H9 (cell line): ENCODE measurements at regions not wholly inside any gene's neighbourhood (a gene's known extent, or its start where the extent isn't known, plus 50 kb on each side); places are given as distances from the start of the nearest gene placed in this dataset.

Experiments used
- DNase-seq: peaks from one replicate; pipeline ENCODE4 v3.0.0-alpha.2; 2017
- H2AFZ ChIP-seq: one replicate; pipeline ENCODE4 v1.6.1; 2013; ENCODE audit warnings: mild to moderate bottlenecking, low read length, control low read depth, moderate library complexity
- H2AK5ac ChIP-seq: 2 replicates; pipeline ENCODE4 v1.6.1; 2013; ENCODE audit warnings: low read length, control low read depth, mixed read lengths; ENCODE audit not compliant: insufficient read length
- H2BK120ac ChIP-seq: one replicate; pipeline ENCODE4 v1.6.1; 2013; ENCODE audit warnings: low read depth, mild to moderate bottlenecking, low read length, control low read depth, inconsistent platforms; ENCODE audit not compliant: poor library complexity, severe bottlenecking
- H2BK12ac ChIP-seq: 2 replicates; pipeline ENCODE4 v1.6.1; 2013; ENCODE audit warnings: low read length, control low read depth, mixed read lengths, low read depth; ENCODE audit not compliant: insufficient read length
- H2BK15ac ChIP-seq: 2 replicates; pipeline ENCODE4 v1.6.1; 2013; ENCODE audit warnings: low read depth, low read length, control low read depth
- H2BK20ac ChIP-seq: one replicate; pipeline ENCODE4 v1.6.1; 2013; ENCODE audit warnings: low read depth, mild to moderate bottlenecking, low read length, control low read depth, inconsistent platforms; ENCODE audit not compliant: poor library complexity, severe bottlenecking
- H2BK5ac ChIP-seq: 2 replicates; pipeline ENCODE4 v1.6.1; 2013; ENCODE audit warnings: low read length, control low read depth, mixed read lengths; ENCODE audit not compliant: insufficient read length
- H3K14ac ChIP-seq: 2 replicates; pipeline ENCODE4 v1.6.1; 2013; ENCODE audit warnings: low read length, control low read depth; ENCODE audit not compliant: insufficient read depth
- H3K18ac ChIP-seq: 2 replicates; pipeline ENCODE4 v1.6.1; 2013; ENCODE audit warnings: low read depth, mild to moderate bottlenecking, mixed read lengths, low read length, control low read depth; ENCODE audit not compliant: insufficient read length
- H3K23ac ChIP-seq: 2 replicates; pipeline ENCODE4 v1.6.1; 2013; ENCODE audit warnings: low read length, control low read depth, mixed read lengths, low read depth; ENCODE audit not compliant: insufficient read length
- H3K23me2 ChIP-seq: 2 replicates; pipeline ENCODE4 v1.6.1; 2013; ENCODE audit warnings: low read depth, mild to moderate bottlenecking, mixed read lengths, low read length, control low read depth; ENCODE audit not compliant: insufficient read length, poor library complexity, severe bottlenecking
- H3K27ac ChIP-seq: 2 replicates; pipeline ENCODE4 v1.5.1; 2013; ENCODE audit warnings: low read length, control low read depth, mixed read lengths, low read depth; ENCODE audit not compliant: insufficient read length
- H3K27me3 ChIP-seq: 2 replicates; pipeline ENCODE4 v1.6.1; 2013; ENCODE audit warnings: low read length, control low read depth, inconsistent platforms; ENCODE audit not compliant: insufficient read depth
- H3K4ac ChIP-seq: 2 replicates; pipeline ENCODE4 v1.6.1; 2013; ENCODE audit warnings: low read depth, mild to moderate bottlenecking, control low read depth, inconsistent platforms, low read length, moderate library complexity
- H3K4me1 ChIP-seq: 2 replicates; pipeline ENCODE4 v1.6.1; 2013; ENCODE audit warnings: low read length, control low read depth, inconsistent platforms; ENCODE audit not compliant: insufficient read depth
- H3K4me2 ChIP-seq: 2 replicates; pipeline ENCODE4 v1.6.1; 2013; ENCODE audit warnings: low read length, control low read depth, mixed read lengths; ENCODE audit not compliant: insufficient read length, insufficient read depth
- H3K56ac ChIP-seq: 2 replicates; pipeline ENCODE4 v1.6.1; 2013; ENCODE audit warnings: low read depth, mild to moderate bottlenecking, mixed read lengths, low read length, control low read depth; ENCODE audit not compliant: insufficient read length
- H3K79me1 ChIP-seq: 2 replicates; pipeline ENCODE4 v1.6.1; 2013; ENCODE audit warnings: low read depth, mild to moderate bottlenecking, moderate library complexity, low read length, control low read depth, inconsistent platforms; ENCODE audit not compliant: insufficient read depth, poor library complexity, severe bottlenecking
- H3K79me2 ChIP-seq: 2 replicates; pipeline ENCODE4 v1.6.1; 2013; ENCODE audit warnings: low read length, control low read depth, inconsistent platforms; ENCODE audit not compliant: insufficient read depth
- H3K9ac ChIP-seq: 2 replicates; pipeline ENCODE4 v1.6.1; 2013; ENCODE audit warnings: low read length, control low read depth, mixed read lengths; ENCODE audit not compliant: insufficient read length; ENCODE audit errors: extremely low read depth
- H3K9me3 ChIP-seq: one replicate; pipeline ENCODE4 v1.6.1; 2013; ENCODE audit warnings: low read depth, low read length, inconsistent platforms; ENCODE audit not compliant: control insufficient read depth
- H3T11ph ChIP-seq: one replicate; pipeline ENCODE4 v1.6.1; 2013; ENCODE audit warnings: mild to moderate bottlenecking, low read length, control low read depth, inconsistent platforms
- H4K20me1 ChIP-seq: one replicate; pipeline ENCODE4 v1.6.1; 2013; ENCODE audit not compliant: control insufficient read depth, insufficient read length, insufficient read depth
- H4K5ac ChIP-seq: 2 replicates; pipeline ENCODE4 v1.6.1; 2013; ENCODE audit warnings: low read depth, mild to moderate bottlenecking, mixed read lengths, low read length, control low read depth; ENCODE audit not compliant: insufficient read length
- H4K8ac ChIP-seq: replicated peaks from 2 replicates; pipeline ENCODE4 v1.6.1; 2013; ENCODE audit warnings: low read length, control low read depth, mixed read lengths, low read depth; ENCODE audit not compliant: insufficient read length
- H4K91ac ChIP-seq: 2 replicates; pipeline ENCODE4 v1.6.1; 2013; ENCODE audit warnings: low read depth, mild to moderate bottlenecking, moderate library complexity, mixed read lengths, low read length, control low read depth; ENCODE audit not compliant: insufficient read length
- H3K27ac Mint-ChIP-seq, 3 experiments: 2 replicates in 2 of 3; 3 replicates in 1 of 3; pipeline ENCODE4 v1.8.0; 2020 to 2021; ENCODE audit warnings: mixed read lengths in 3 of 3, mild to moderate bottlenecking in 1 of 3, moderate library complexity in 1 of 3
- H3K27me3 Mint-ChIP-seq: 2 replicates; pipeline ENCODE4 v1.8.0; 2021; ENCODE audit warnings: low read depth, mild to moderate bottlenecking, moderate library complexity, mixed read lengths
- H3K36me3 Mint-ChIP-seq, 3 experiments: 2 replicates in 2 of 3; 3 replicates in 1 of 3; pipeline ENCODE4 v1.8.0; 2020 to 2021; ENCODE audit warnings: low read depth in 3 of 3, mixed read lengths in 3 of 3; ENCODE audit not compliant: insufficient read depth in 1 of 3
- H3K4me1 Mint-ChIP-seq, 2 experiments: 2 replicates each; pipeline ENCODE4 v1.8.0; 2020; ENCODE audit warnings: mixed read lengths in 2 of 2
- H3K4me3 Mint-ChIP-seq, 2 experiments: 2 replicates in 1 of 2; 3 replicates in 1 of 2; pipeline ENCODE4 v1.8.0; 2020 to 2021; ENCODE audit warnings: mild to moderate bottlenecking in 2 of 2, mixed read lengths in 2 of 2, moderate library complexity in 1 of 2
- H3K9me3 Mint-ChIP-seq, 2 experiments: 2 replicates in 1 of 2; 3 replicates in 1 of 2; pipeline ENCODE4 v1.8.0; 2020; ENCODE audit warnings: mild to moderate bottlenecking in 2 of 2, mixed read lengths in 2 of 2, moderate library complexity in 1 of 2
- WGBS: extraction: QIAGEN DNeasy Blood & Tissue Kit; methylation state at CpG from one replicate; pipeline ENCODE4 v1.1.7; 2013; ENCODE audit warnings: missing lambda C conversion rate, low lambda C conversion rate, mixed read lengths; ENCODE audit not compliant: insufficient read length; ENCODE audit errors: extremely low coverage; 5-methylcytosine and 5-hydroxymethylcytosine counted together
- TF ChIP-seq, protein P1 (sequence below): fragments of 200-600 bp; sonication (generic); conservative IDR thresholded peaks from 3 replicates; pipeline ENCODE4 v1.8.0; 2021; ENCODE audit warnings: antibody characterized with exemption, mild to moderate bottlenecking

DNA sequence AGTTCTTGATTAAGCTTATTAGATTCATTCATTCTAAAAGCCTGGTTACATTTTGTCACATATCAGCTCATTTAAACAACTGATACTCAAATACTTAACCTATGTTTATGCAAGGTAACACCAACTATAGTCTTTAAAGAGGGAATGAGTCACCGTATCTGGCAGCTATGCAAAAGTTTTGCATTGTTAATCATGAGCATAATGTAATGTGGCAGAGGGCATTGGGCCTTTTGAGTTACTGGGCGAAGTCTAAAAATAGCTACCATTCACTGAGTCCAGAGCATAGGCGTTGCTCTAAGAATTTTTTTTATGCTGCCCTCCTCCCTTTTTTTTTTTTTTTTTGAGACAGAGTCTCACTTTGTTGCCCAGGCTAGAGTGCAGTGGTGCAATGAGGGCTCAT, 277.7 kb upstream of the ZNF717 start:
- no peaks in the 10 kb centered on the region for H3K23me2 ChIP-seq
- WGBS: no CpG with 5 or more reads among the region's 3 CpGs
- H4K91ac ChIP-seq: no peak overlapping the region
- no peak overlapping the region for H2AK5ac ChIP-seq
- H2AFZ ChIP-seq: no peak overlapping the region
- no peak overlapping the region for H3K9ac ChIP-seq
- no peak overlapping the region for H3T11ph ChIP-seq
- no peak overlapping the region for H3K18ac ChIP-seq
- H4K8ac ChIP-seq: no peak overlapping the region
- no peak overlapping the region for H3K4me2 ChIP-seq
- Mint-ChIP-seq H3K9me3 (peaks cover 4 to 17% of the 10 kb centered on the region in 2 experiments; a peak in 4 of 5 replicates), H3K27me3 (no peaks in the 10 kb centered on the region), H3K4me3 (no peak overlapping the region), H3K4me1 (peaks cover 19 to 30% of the 10 kb centered on the region in 2 experiments), H3K27ac (peak overlapping the region in 2 of 3 experiments; percentile 2 to 44; a peak in 3 of 7 replicates), H3K36me3 (peaks cover 7 to 17% (median 9%) of the 10 kb centered on the region in 3 experiments)
- H3K9me3 ChIP-seq: no peaks in the 10 kb centered on the region
- H2BK120ac ChIP-seq: no peak overlapping the region
- no peak overlapping the region for H2BK20ac ChIP-seq
- no peak overlapping the region for H3K27ac ChIP-seq
- H3K23ac ChIP-seq: no peak overlapping the region
- no peak overlapping the region for H3K56ac ChIP-seq
- no peaks in the 10 kb centered on the region for H3K27me3 ChIP-seq
- H2BK5ac ChIP-seq: no peak overlapping the region
- TF ChIP-seq, protein P1, sequence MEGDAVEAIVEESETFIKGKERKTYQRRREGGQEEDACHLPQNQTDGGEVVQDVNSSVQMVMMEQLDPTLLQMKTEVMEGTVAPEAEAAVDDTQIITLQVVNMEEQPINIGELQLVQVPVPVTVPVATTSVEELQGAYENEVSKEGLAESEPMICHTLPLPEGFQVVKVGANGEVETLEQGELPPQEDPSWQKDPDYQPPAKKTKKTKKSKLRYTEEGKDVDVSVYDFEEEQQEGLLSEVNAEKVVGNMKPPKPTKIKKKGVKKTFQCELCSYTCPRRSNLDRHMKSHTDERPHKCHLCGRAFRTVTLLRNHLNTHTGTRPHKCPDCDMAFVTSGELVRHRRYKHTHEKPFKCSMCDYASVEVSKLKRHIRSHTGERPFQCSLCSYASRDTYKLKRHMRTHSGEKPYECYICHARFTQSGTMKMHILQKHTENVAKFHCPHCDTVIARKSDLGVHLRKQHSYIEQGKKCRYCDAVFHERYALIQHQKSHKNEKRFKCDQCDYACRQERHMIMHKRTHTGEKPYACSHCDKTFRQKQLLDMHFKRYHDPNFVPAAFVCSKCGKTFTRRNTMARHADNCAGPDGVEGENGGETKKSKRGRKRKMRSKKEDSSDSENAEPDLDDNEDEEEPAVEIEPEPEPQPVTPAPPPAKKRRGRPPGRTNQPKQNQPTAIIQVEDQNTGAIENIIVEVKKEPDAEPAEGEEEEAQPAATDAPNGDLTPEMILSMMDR: no peak
- H4K5ac ChIP-seq: no peak overlapping the region
- no peaks in the 10 kb centered on the region; the same call in 1 of the 2 replicates for H3K79me2 ChIP-seq
- H3K4me1 ChIP-seq: peaks cover 9% of the 10 kb centered on the region; the same call in 1 of the 2 replicates
- no peak overlapping the region for H2BK12ac ChIP-seq
- no peak overlapping the region for H2BK15ac ChIP-seq
- no peak for DNase-seq
- no peaks in the 10 kb centered on the region for H4K20me1 ChIP-seq
- no peaks in the 10 kb centered on the region for H3K79me1 ChIP-seq
- H3K4ac ChIP-seq: no peak overlapping the region
- no peak overlapping the region for H3K14ac ChIP-seq
